GM10248 (cell line): ENCODE measurements at regions not wholly inside any gene's neighbourhood (a gene's known extent, or its start where the extent isn't known, plus 50 kb on each side); places are given as distances from the start of the nearest gene placed in this dataset.

Source experiments
- CTCF ChIA-PET: fragments of 300-600 bp; sonication (Branson Sonifier 250); formaldehyde crosslinking; extraction: SDS; loops from one replicate; lab custom pipeline; 2021; ENCODE audit warnings: antibody characterized with exemption; lab: Yijun Ruan, JAX
- POLR2A ChIA-PET: fragments of 350-650 bp; sonication (Branson Sonifier 250); formaldehyde crosslinking; extraction: SDS; loops from one replicate; lab custom pipeline; 2020; ENCODE audit warnings: antibody characterized with exemption; lab: Yijun Ruan, JAX
- DNase-seq: peaks from one replicate; pipeline ENCODE4 v3.0.0; 2012; ENCODE audit errors: extremely low spot score
- CTCF ChIP-seq: IDR thresholded peaks from 2 replicates; pipeline ENCODE4 v1.5.1; 2012; ENCODE audit warnings: mild to moderate bottlenecking, low read depth; ENCODE audit errors: extremely low read depth, missing control alignments, control extremely low read depth

DNA sequence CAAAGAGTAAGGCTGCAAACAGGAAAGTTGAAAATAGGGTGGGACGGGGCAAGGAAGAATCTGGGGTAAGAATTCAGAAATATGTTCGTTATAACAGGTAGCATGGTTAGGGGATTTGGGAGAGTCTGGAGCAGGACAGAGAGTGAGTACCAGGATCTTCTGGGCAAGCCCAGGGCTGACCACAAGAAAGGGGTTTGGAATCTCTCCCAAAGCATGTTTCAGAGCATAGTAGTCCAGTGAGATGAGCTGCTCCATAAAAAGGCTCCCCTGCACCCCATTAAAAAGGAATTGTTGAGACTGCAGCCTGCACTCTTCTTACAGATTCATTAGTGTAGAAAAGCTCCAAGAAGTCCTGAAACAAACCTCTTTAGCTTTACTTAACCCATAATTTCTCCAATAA, 291.1 kb downstream of the MTX2 start:
- ChIA-PET POLR2A (no interaction called here), CTCF (interaction anchor here (1.0 to 2.4 kb wide), 3 partner anchors 105 to 421 kb away, joined by 5 to 9 read pairs (median 5); no protein-coding TSS in a partner anchor)
- DNase-seq, result no peak

GRCh38 chr2:176561706-176562105, 292.5 kb downstream of the MTX2 start:
- no peak for TF ChIP-seq CTCF
- DNase-seq, result no peak
- ChIA-PET POLR2A (no interaction called here), CTCF (interaction anchor here (1.6 to 2.4 kb wide), 4 partner anchors 13 to 434 kb away, joined by 4 to 9 read pairs (median 5); no protein-coding TSS in a partner anchor)

More for the DNA sequence above, 291.1 kb downstream of the MTX2 start:
- no peak for TF ChIP-seq CTCF

- ChIA-PET CTCF (interaction anchor here (1.6 to 1.9 kb wide), 2 partner anchors 12 to 435 kb away, joined by 4 to 5 read pairs; no protein-coding TSS in a partner anchor), POLR2A (no interaction called here)
- DNase-seq, result no peak
- TF ChIP-seq CTCF, result no peak
Observed at GRCh38 chr2:176562359-176563078, 293.3 kb downstream of the MTX2 start.

DNA sequence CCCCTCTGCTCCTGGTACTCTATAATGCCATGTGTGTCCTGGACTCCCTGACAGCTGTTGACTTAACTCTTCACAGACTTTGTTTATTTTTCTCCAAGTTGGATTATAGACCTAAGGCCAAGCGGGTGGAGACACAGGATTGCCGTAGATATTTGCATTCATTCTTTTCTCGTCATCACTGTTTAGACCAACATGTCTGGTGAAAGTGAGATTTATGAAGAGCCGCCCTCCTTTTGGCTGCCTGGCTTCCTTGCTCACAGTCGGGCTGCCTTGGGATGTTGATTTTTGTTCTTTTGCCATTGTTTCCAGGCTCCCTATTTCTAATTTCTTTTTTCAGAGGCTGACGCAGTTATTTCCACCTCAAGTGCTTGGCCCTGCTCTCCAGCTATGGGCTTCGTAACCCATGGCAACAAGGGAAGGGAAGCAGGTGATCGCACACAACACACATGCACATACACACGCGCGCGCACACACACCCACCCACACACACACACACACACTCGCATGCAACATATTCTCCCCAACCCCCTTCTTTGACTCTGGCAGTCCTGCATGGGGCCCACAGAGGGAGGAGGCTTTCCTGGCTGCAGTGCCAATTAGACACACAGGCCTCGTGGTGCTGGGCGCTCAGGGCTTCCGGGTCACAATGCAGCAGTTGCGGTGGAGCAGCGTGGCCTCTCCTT, 296.5 kb downstream of the MTX2 start:
- POLR2A ChIA-PET, result no interaction called here
- CTCF ChIA-PET, result interaction anchor here (0.8 to 0.9 kb wide), 2 partner anchors 11 kb away, joined by 3 to 4 read pairs; no protein-coding TSS in a partner anchor
- no peak for DNase-seq
- no peak for TF ChIP-seq CTCF

GRCh38 chr2:176566496-176566895, 297.3 kb downstream of the MTX2 start:
- ChIA-PET CTCF (interaction anchor here (0.8 to 1.3 kb wide), 3 partner anchors 12 to 15 kb away, joined by 3 to 4 read pairs (median 3); no protein-coding TSS in a partner anchor), POLR2A (no interaction called here)
- no peak for DNase-seq
- no peak for TF ChIP-seq CTCF

DNA sequence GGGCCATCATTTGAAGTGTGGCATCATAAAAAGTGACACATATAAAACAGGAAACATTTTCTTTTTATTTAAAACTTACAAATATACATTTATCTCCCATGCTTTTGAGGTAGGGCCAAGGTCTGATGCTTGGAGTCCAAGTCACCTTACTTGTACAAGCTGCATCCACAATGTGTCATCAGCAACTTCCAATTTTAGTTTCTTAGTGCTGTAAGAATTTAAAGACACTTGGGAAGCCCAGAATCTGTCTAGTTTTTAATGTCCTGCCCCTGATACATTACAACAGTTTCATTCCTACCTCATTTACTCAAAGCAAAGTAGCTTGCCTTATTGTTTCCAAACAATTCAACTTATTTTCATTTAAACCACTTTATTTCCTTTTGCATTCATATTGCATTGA, 297.7 kb downstream of the MTX2 start:
- no peak for TF ChIP-seq CTCF
- POLR2A ChIA-PET, result no interaction called here
- CTCF ChIA-PET, result interaction anchor here (0.8 to 1.3 kb wide), 2 partner anchors 13 to 16 kb away, joined by 3 to 4 read pairs; no protein-coding TSS in a partner anchor

More for the DNA sequence above, 297.7 kb downstream of the MTX2 start:
- DNase-seq, result no peak
